ENCODE measurements at regions not wholly inside any gene's neighbourhood (a gene's known extent, or its start where the extent isn't known, plus 50 kb on each side); places are given as distances from the start of the nearest gene placed in this dataset.

DNA sequence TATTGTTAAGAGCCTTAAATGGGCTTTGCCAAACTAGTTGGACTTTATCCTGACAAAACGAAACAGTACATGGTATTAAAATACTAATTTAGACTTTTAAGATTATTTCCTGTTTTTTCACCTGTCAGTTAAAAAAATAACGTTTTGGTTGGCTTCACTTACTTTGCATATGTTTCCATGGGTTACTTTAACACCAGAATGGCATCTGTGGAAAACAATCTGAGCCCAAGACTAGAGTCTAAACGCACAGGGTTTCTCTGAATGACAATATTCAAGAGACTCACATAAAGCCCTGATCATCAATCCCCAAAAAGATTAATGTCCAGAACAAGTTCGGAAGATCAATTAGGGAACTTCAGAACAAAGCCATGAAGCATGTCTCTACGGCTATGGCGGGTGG lies 888.0 kb downstream of the EPHA4 start:
- Histone ChIP-seq H3K9me3 (no peaks in the 10 kb centered on the region), H3K27ac (no peak overlapping the region), H3K4me1 (peaks cover 3 to 6% of the 10 kb centered on the region in 2 donors), H3K36me3 (no peaks in the 10 kb centered on the region), H3K4me3 (replicated peaks in 1 of 3) (no peak overlapping the region), H3K27me3 (no peaks in the 10 kb centered on the region)
- 64 to 77% methylated on average over 6 of the region's 6 CpGs for WGBS, 2 donors
- no peak for TF ChIP-seq POLR2A (IDR thresholded peaks at IDR 0.05)
- TF ChIP-seq, protein P1, sequence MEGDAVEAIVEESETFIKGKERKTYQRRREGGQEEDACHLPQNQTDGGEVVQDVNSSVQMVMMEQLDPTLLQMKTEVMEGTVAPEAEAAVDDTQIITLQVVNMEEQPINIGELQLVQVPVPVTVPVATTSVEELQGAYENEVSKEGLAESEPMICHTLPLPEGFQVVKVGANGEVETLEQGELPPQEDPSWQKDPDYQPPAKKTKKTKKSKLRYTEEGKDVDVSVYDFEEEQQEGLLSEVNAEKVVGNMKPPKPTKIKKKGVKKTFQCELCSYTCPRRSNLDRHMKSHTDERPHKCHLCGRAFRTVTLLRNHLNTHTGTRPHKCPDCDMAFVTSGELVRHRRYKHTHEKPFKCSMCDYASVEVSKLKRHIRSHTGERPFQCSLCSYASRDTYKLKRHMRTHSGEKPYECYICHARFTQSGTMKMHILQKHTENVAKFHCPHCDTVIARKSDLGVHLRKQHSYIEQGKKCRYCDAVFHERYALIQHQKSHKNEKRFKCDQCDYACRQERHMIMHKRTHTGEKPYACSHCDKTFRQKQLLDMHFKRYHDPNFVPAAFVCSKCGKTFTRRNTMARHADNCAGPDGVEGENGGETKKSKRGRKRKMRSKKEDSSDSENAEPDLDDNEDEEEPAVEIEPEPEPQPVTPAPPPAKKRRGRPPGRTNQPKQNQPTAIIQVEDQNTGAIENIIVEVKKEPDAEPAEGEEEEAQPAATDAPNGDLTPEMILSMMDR (IDR thresholded peaks at IDR 0.05) = no peak
- no peak for DNase-seq
- intact Hi-C loops (cut with DNase I) = no loop called here

- no peaks in the 10 kb centered on the region for H3K36me3 ChIP-seq
- DNase-seq = peak; percentile 76 to 78
- intact Hi-C loops (cut with DNase I) = no loop called here
- 51 to 52% methylated on average over 15 of the region's 15 CpGs for WGBS, 2 donors
- H3K27me3 ChIP-seq = no peaks in the 10 kb centered on the region
- no peak overlapping the region for H3K4me3 ChIP-seq (replicated peaks in 1 of 3)
- H3K9me3 ChIP-seq = no peaks in the 10 kb centered on the region
- H3K4me1 ChIP-seq = peaks cover 0 to 3% of the 10 kb centered on the region in 2 donors
- no peak for TF ChIP-seq POLR2A (IDR thresholded peaks at IDR 0.05)
- TF ChIP-seq, protein P1 (IDR thresholded peaks at IDR 0.05) = peak; percentile 68 to 88 (median 82)
- no peak overlapping the region for H3K27ac ChIP-seq
Observed at GRCh38 chr2:220687231-220687843, 884.8 kb downstream of the EPHA4 start.

- TF ChIP-seq POLR2A (IDR thresholded peaks at IDR 0.05) = no peak
- TF ChIP-seq, protein P1 (IDR thresholded peaks at IDR 0.05) = no peak
- H3K4me3 ChIP-seq (replicated peaks in 1 of 3) = no peak overlapping the region
- no peaks in the 10 kb centered on the region for H3K27me3 ChIP-seq
- H3K4me1 ChIP-seq = no peaks in the 10 kb centered on the region
- no peak for DNase-seq
- no peak overlapping the region for H3K27ac ChIP-seq
- H3K9me3 ChIP-seq = no peaks in the 10 kb centered on the region
- H3K36me3 ChIP-seq = no peaks in the 10 kb centered on the region
- 79 to 84% methylated on average over 6 of the region's 6 CpGs for WGBS, 2 donors
- intact Hi-C loops (cut with DNase I) = no loop called here
Observed at GRCh38 chr2:220695397-220696279, 876.5 kb downstream of the EPHA4 start.

DNA sequence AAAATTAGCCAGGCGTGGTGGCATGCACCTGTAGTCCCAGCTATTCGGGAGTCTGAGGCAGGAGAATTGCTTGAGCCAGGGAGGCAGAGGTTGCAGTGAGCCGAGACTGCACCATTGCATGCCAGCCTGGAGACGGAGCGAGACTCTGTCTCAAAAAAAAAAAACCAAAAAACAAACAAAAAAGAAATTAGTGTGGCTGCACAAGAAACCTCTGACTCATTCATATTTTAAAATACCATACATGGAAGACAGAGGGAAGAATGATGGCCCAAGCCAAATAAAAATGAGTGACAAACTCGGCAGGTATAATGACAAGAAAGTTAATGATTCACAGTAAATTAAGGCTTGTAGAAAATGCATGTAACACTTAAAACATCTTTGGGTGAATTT lies 875.8 kb downstream of the EPHA4 start:
- intact Hi-C loops (cut with DNase I) = no loop called here

More for the DNA sequence above, 875.8 kb downstream of the EPHA4 start:
- Histone ChIP-seq H3K27me3 (no peaks in the 10 kb centered on the region), H3K4me1 (no peaks in the 10 kb centered on the region), H3K4me3 (replicated peaks in 1 of 3) (no peak overlapping the region), H3K9me3 (no peaks in the 10 kb centered on the region), H3K36me3 (no peaks in the 10 kb centered on the region), H3K27ac (no peak overlapping the region)
- DNase-seq = no peak
- TF ChIP-seq, protein P1 (IDR thresholded peaks at IDR 0.05) = no peak
- no peak for TF ChIP-seq POLR2A (IDR thresholded peaks at IDR 0.05)
- WGBS, 2 donors = 92 to 95% methylated on average over 6 of the region's 6 CpGs

Measured in thyroid gland (tissue), 4 donors.